IPS-18c (cell line): ENCODE measurements at regions not wholly inside any gene's neighbourhood (a gene's known extent, or its start where the extent isn't known, plus 50 kb on each side); places are given as distances from the start of the nearest gene placed in this dataset.
"Not testable (repeated sequence)": the region's sequence is repeated elsewhere in the genome, so short reads cannot be mapped to it uniquely, and the experiment has no call there.

ENCODE experiments used
- H3K4me3 ChIP-seq: 2 replicates; pipeline ENCODE4 v1.7.0; 2013; ENCODE audit warnings: low read depth, mild to moderate bottlenecking, low read length, moderate library complexity; ENCODE audit not compliant: insufficient read depth
- H3K9me3 ChIP-seq: one replicate; pipeline ENCODE4 v1.6.1; 2013; ENCODE audit warnings: mild to moderate bottlenecking, low read length, moderate library complexity; ENCODE audit not compliant: control insufficient read depth, insufficient read depth

DNA sequence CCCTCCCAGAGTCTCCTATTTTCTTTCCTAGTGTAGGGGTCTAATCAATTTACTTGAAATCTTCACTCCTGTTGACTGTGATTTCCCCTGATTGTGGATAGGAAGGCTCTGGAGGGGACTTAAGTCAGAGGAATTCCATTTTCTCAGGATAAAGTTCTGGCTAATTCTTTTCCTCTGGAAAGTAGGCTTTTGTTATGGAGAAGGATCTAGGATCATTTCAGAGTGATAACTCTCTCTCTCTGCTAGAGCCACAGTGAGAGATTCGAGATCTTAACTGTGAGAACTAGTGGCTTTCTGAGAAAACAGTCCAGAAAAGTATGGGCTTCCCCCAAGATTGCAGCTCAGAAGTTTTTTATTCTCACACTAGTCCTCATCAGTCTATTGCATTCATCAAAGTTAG is 163.9 kb upstream of the TFPI start:
- H3K4me3 ChIP-seq: no peak overlapping the region
- H3K9me3 ChIP-seq: no peaks in the 10 kb centered on the region

DNA sequence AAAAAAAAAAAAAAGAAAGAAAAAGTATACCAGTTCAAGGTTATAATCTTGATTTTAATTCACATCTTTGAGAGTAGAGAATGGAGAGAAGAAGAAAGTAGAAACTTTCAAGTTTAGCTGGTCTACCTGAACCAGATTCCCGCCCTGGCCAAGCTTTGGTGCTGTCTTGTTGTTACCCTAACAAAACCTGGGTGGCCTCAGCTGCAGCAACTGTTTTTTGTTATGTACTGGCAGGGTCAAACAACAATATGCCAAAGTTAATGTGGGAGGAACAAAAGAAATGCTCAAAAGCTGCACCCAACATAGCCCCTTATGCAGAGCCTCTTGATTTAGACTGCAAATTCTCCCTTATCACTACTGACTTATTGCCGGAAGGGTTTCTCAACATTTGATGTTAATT is 165.3 kb upstream of the TFPI start:
- no peak overlapping the region for H3K4me3 ChIP-seq

DNA sequence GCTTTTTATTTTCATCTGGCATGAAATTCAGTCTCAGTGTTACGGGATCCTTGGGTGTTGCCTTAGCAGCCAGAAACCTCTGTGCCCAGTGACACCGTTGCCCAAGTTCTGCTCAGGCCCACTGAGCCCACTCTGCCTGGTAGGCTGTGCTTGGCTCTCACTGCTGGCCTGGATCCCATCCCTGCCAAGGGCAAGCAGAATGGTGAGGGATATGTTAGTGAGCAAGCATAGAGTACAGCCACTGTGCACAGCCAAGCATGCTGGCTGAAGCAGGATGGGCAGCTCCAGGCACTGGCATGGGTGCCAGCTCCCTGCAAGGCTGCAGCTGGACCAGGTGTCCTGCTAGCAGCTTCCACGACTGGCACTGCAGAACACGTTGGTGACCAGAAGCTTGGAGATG is 194.7 kb upstream of the TFPI start:
- H3K9me3 ChIP-seq: peaks cover 2% of the 10 kb centered on the region
- H3K4me3 ChIP-seq: no peak overlapping the region

More for the DNA sequence above, 165.3 kb upstream of the TFPI start:
- no peaks in the 10 kb centered on the region for H3K9me3 ChIP-seq

DNA sequence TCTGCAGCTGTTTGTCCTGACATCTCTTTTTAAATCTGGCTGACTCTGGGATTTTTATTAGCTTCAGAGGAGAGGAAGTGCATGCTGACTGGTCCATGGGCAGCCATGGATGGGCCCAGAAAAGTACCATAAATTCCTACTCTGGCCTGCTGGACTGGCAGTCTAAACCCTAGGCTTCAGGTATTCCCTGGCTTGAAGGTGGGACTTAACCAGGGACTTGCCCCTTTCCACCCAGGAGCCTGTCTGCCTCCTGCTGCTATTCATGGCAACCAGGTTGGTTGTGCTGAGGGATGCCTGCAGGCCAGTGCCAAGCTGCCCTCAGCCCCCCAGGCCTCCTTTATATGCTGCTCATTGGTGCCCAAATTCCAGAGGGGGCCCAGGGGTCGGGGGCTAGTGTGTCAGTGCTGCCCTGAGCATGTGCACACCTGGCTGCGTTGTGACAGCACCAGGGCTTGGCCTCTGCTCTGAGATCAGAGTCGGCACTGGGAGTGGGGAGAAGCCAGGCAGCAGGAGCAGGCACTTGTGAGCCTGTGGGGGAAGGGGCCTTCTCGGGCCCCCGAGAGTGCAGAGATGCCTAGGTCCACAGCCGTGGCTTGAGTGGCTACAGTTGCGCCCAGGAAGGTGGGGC is 195.7 kb upstream of the TFPI start:
- no peak overlapping the region for H3K4me3 ChIP-seq
- H3K9me3 ChIP-seq: peaks cover 2% of the 10 kb centered on the region

DNA sequence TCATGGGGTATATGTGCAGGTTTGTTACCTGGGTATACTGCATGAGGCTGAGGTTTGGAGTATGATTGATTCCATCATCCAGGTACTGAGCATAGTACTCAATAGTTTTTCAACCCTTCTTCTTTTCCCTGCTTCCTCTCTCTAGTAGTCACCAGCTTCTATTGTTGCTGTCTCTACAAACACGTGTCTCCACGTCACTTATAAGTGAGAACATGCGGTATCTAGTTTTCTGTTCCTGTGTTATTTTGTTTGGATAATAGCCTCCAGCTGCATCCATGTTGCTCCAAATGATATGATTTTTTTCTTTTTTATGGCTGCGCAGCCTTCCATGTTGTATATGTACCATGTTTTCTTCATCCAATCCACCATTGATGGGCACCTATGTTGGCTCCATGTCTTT is 214.8 kb upstream of the TFPI start:
- no peaks in the 10 kb centered on the region for H3K9me3 ChIP-seq
- H3K4me3 ChIP-seq: no peak overlapping the region

DNA sequence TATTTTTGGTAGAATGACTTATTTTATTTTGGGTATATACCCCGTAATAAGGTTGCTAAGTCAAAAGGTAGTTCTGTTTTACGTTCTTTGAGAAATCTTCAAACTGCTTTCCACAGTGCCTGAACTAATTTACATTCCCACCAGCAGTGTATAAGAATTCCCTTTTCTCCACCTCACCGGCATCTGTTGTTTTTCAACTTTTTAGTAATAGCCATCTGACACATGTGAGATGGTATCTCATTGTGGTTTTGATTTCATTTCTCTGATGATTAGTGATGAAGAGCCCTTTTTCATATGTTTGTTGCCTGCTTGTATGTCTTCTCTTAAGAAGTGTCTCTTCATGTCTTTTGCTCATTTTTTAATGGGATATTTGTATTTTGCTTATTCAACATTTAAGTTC is 215.2 kb upstream of the TFPI start:
- no peaks in the 10 kb centered on the region for H3K9me3 ChIP-seq
- no peak overlapping the region for H3K4me3 ChIP-seq

DNA sequence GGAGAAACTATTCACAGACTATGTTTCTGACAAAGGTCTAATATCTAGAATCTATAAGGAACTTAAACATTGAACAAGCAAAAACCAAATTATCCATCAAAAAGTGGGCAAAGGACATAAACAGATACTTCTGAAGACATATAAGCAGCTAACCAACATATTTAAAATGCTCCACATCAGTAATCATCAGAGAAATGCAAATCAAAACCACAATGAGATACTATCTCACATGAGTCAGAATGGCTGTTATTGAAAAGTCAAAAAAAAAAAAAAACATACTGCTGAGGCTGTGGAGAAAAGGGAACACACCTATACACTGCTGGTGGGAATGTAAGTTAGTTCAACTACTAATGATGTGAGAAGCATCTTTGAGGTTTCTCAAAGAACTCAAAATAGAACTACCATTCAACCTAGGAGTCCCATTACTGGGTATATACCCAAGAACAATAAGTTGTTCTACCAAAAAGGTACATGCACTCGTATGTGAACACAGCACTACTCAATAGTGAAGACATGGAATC is 220.4 kb upstream of the TFPI start:
- H3K9me3 ChIP-seq: no peaks in the 10 kb centered on the region
- no peak overlapping the region for H3K4me3 ChIP-seq

DNA sequence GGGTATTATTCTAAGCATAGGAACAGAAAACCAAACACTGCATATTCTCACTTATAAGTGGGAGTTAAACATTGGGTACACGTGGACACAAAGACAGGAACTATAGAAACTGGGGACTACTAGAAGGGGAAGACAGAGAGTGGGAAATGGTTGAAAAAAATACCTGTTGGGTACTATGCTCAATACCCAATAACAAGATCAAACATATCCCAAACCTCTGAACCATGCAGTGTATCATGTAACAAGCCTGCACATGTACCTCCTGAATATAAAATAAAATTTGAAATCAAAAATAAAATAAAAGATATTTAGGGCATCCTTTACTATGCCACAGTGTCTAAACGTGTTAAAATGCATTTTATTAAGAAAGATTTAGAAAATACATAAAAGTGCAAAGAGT is 221.0 kb upstream of the TFPI start:
- Histone ChIP-seq H3K9me3 (no peaks in the 10 kb centered on the region), H3K4me3 (no peak overlapping the region)

DNA sequence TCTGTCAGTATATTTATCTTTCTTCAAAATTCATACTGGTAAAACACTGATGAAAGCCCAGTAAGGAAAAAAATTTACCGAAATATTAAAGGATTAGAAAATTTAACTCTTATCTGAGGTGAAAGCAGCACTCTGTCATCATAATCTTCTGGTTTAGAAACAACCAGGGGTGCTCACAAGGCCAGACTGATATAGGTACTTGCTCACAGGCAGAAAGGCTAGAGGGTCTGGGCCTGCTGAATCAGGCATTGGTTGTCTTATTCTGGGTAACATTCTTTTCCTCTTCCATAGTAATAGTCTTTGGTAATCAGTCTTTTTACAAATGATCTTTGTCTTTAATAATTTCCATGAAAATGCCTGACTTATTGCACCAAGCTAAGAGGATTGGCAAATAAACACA is 221.4 kb upstream of the TFPI start:
- Histone ChIP-seq H3K4me3 (no peak overlapping the region), H3K9me3 (no peaks in the 10 kb centered on the region)

DNA sequence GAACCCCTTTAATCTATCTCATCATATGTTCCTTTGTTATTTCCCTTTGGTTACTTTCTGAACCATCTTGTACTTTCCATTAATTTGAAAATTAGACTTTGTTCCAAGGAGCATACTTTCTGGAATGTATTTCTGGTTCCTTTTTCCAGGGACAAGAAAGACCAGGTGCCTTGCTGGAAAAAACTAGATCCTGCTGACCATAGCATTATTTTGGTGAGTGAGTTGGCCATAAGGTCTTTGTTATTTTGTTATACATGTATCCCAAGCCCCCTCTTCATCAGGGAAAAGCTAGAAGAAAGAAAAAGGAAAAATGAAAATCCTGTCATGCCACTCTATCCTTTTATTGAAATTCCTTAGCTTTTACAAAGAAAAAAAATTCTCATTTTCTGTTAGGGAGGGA is 228.1 kb upstream of the TFPI start:
- H3K9me3 ChIP-seq: no peaks in the 10 kb centered on the region

DNA sequence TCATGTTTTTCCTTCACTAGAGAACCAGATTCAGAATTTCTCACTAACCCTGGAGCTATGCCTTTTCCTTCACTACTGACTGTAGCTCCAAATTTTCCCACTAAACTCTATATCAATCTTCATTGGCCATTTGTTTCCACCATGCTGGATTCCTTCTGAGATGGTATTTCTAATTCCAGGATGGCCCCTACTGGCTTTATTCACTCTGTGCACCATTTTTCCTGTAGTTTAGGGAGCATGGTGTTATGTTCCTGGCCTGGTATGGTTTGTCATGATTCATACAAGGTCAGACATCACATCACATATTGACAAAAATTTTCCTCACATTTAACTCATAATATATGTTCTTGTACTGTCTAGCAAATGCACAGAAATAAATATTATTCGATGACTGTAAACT is 229.2 kb upstream of the TFPI start:
- no peak overlapping the region for H3K4me3 ChIP-seq
- H3K9me3 ChIP-seq: no peaks in the 10 kb centered on the region

More for the DNA sequence above, 228.1 kb upstream of the TFPI start:
- H3K4me3 ChIP-seq: no peak overlapping the region

DNA sequence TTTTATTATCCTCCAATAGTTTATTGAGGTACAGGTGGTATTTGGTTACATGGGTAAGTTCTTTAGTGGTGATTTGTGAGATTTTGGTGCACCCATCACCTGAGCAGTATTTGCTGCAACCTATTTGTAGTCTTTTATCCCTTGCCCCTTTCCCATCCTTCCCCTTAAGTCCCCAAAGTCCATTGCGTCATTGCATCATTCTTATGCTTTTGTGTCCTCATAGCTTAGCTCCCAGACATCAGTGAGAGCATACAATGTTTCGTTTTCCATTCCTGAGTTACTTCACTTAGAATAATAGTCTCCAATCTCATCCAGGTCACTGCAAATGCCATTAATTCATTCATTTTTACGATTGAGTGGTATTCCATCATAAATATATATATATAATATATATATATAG is 229.9 kb upstream of the TFPI start:
- not testable (repeated sequence) for H3K4me3 ChIP-seq, H3K9me3 ChIP-seq

DNA sequence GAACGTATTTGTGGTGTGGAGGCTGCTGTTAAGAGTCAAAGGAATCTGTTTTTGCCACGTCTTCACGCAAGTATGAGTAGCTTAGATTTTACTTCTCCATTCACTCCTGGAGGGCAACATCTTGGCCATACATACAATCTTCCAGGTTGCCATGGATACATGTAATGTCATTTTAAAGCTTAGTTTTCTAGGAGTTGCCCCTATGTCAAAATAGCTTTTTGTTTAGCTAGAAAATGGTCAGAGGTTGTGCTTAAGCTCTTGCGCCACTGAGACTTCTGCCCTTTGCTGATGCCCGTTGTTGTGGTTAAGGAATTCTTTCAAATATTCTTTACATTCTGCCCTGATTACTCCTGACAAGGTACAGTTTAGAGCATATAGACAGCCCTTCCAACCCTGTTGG is 245.4 kb upstream of the TFPI start:
- H3K4me3 ChIP-seq: no peak overlapping the region

DNA sequence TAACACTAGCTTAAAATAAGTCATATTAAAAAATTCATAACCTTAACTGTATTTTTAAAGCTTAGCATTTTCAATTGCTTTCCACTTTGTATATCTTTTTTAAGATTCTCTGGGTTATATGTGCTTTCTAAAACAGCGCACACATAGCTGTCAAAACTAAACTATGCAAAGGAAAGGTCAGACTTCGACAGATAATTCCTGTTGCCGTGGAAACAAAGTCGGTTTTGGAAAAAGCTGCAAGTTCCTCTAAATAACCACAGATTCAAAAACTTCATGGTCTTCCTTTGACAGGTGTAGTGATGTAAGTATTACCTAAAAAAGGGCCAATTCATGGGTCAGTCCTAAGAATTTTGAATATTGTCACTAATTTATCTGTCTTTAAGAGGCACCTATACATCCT is 249.6 kb upstream of the TFPI start:
- Histone ChIP-seq H3K4me3 (no peak overlapping the region), H3K9me3 (no peaks in the 10 kb centered on the region)

More for the DNA sequence above, 245.4 kb upstream of the TFPI start:
- no peaks in the 10 kb centered on the region for H3K9me3 ChIP-seq

DNA sequence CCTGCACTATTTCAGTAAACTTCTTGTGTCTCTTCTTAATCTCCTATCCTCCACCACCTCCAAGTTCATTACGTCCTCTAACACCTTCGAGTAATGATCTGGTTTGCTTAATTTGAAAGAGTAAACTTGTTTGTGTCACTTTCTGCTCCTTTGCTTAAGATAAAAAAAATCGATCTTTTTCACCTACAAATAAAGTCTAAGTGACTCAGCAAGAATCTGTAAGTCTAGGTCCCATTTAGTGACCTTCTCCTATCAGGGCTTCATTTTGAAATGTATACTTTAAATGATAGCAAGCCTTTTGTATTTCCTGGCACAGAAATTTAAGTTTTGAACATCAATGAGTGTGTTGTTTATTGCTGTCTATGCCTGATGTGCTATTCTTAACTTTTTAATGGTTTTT is 260.9 kb upstream of the TFPI start:
- H3K4me3 ChIP-seq: no peak overlapping the region
- no peaks in the 10 kb centered on the region for H3K9me3 ChIP-seq

DNA sequence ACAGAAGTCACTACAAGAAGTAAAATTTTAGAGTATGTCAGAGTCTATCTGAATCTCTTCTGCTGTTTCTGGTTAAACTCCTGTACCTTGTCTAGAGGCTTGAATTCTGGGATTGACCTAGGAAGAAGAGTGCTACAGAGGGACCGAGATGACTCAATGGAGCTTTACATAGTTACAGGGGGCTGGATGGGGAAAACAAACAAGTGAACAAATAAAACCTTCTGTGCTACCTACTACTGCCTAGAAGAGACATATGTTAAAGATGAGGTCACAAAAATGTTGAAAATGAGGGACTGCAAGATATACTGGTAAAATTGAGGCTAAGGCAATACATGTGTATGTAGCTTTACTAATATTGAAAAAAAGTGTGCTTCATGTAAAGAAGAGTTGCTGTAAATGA is 265.4 kb upstream of the TFPI start:
- Histone ChIP-seq H3K9me3 (no peaks in the 10 kb centered on the region), H3K4me3 (no peak overlapping the region)

DNA sequence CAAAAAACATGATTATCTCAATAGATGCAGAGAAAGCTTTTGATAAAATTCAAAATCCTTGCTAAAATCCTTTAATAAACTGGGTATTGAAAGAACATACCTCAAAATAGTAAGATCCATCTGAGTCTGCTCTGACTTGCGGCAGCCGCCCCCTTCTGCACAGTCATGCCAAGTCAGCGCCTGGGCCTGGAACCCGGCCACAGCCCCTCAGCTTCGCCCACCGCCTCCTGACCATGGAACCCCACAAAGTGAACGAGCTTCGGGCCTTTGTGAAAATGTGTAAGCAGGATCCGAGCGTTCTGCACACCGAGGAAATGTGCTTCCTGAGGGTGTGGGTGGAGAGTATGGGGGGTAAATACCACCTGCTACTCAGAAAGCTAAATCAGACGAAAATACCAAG is 270.9 kb upstream of the TFPI start:
- H3K4me3 ChIP-seq: no peak overlapping the region
- H3K9me3 ChIP-seq: no peaks in the 10 kb centered on the region

DNA sequence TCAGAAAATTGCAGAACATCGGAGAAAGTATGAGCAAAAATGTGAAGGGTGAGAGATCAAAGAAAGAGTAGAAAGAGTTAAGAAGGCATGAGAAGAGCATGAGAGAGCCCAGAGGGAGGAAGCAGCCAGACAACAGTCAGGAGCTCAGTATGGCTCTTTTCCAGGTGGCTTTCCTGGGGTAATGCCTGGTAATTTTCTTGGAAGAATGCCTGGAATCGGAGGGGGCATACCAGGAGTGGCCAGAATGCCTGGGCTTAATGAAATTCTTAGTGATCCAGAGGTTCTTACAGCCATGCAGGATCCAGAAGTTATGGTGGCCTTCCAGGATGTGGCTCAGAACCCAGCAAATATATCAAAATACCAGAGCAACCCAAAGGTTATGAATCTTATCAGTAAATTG is 271.8 kb upstream of the TFPI start:
- Histone ChIP-seq H3K4me3 (no peak overlapping the region), H3K9me3 (no peaks in the 10 kb centered on the region)

DNA sequence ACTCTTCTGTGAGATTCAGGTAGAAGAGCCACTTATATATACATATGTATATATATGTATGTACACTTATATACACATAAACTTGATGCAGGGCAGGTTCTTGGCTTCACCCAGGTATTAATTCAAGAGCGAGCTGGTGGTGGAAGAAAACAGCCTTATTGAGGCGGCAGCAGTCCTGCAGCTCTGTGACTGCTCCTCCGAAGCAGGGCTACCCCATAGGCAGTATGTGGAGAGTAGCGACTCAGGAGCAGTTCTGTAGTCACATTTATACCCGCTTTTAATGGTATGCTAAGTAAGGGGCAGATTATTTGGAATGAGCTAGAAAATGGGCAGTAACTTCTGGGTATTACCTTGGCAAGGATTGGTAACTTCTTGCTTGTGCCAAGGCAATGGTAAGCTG is 280.6 kb upstream of the TFPI start:
- Histone ChIP-seq H3K9me3 (no peaks in the 10 kb centered on the region), H3K4me3 (no peak overlapping the region)
